ENCODE measurements at regions not wholly inside any gene's neighbourhood (a gene's known extent, or its start where the extent isn't known, plus 50 kb on each side); places are given as distances from the start of the nearest gene placed in this dataset.

DNA sequence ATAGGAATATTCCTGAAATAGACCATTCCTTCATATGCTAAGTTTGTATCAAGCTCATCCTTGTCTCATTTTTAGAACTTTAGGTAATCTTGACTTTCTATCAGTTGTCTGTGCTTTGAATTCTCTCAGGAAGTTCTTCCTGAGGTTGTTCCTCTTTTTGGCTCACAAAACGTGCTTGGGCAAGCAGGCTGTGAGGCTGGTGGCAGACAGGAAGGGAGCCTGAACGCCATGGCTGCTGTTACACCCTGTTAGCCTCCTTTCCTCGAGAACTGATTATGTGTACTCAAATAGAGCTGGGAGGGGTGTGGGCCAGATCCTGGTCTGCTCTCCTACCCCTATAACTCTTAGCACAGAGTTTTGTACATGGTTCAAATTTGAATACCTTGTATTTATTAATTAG is 136.4 kb upstream of the CELF4 start:
- ATAC-seq: no peak
- no peak for DNase-seq (ENCODE audit: low spot score)

DNA sequence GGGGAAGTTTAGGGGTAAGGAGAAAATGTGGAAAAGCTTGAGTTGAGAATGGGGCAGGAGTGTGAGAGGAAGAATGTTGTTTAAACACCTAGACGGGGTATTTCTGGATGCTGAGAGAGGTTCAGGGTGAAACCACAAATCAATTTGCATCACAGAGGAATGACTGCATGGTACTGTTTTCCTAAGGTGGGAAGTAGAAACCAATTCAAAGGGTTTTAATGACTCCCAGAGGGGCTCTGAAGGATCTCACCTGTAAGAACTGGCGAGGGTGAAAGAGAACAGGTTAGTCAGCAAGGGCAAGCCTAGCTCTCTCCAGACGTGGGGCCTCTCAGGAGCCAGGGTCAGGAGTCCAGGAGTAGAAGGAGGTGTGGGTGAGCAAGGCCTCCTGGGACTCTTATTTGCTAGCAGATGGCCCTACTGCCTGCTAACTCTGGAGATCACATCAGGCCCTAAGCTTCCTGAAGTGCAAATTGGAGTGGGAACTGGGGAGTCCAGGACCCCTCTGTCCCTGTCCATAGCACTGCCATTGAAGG is 133.0 kb upstream of the CELF4 start:
- intact Hi-C loops (cut with DNase I): no loop called here
- DNase-seq (ENCODE audit: low spot score): no peak
- ATAC-seq: no peak

More for the DNA sequence above, 136.4 kb upstream of the CELF4 start:
- intact Hi-C loops (cut with DNase I): no loop called here

DNA sequence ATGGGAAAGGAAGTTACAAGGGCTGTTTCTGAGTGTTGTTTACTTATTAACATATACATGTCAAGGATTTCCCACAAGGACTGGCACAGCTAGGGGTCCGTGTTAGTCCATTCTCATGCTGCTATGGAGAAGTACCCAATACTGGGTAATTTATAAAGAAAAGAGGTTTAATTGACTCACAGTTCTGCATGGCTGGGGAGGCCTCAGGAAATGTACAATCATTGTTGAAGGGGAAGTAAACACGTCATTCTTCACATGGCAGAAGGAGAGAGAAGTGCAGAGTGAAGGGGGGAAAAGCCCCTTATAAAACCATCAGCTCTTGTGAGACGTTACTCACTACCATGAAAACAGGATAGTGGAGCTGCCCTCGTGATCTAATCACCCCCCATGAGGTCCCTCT is 128.9 kb upstream of the CELF4 start:
- no peak for ATAC-seq
- intact Hi-C loops (cut with DNase I): no loop called here

DNA sequence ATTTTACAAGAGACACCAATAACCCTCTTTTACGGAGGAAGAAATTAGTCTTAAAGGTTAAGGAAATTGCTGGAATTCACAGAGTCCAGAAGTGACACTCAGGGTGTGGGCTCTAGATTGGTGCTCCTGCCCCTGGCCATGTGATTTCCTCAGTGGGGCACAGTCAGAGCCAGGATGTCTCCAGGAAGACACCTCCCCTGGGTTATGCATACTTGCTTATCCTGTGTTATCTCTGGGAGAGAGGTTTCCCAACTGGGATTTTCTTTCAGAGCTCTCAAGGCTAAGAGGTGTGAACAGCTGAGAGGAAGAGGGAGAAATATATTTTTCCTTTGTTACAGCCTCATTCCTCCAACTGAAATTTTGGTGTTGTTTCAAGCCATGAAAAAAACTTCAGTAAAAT is 125.6 kb upstream of the CELF4 start:
- intact Hi-C loops (cut with DNase I): no loop called here
- no peak for DNase-seq (ENCODE audit: low spot score)
- no peak for ATAC-seq

More for the DNA sequence above, 128.9 kb upstream of the CELF4 start:
- DNase-seq (ENCODE audit: low spot score): no peak

- DNase-seq (ENCODE audit: low spot score) (no peak), ATAC-seq (no peak)
- intact Hi-C loops (cut with DNase I): no loop called here
Measured at GRCh38 chr18:37689841-37690240, 124.2 kb upstream of the CELF4 start.

DNA sequence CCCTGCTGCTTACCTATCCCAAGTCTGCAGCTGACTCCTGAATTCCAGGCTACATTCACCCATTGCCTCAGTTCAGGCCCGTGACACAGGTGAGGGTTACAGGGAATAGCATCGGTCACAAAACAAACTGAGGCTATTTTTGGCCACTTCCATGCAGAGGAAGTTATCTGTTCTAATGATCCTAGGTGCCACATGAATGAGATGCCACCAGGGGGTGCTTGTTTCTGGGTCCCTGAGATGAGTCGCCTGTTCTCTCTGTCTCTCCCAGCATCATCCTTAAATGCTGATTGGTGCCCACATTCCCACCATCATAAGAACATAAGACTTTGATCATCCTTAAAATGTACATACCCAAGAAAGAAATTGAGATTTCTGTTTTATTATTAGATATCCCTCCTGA is 119.0 kb upstream of the CELF4 start:
- no peak for ATAC-seq
- intact Hi-C loops (cut with DNase I): no loop called here
- DNase-seq (ENCODE audit: low spot score): no peak

- intact Hi-C loops (cut with DNase I): no loop called here
- DNase-seq (ENCODE audit: low spot score) (no peak), ATAC-seq (no peak)
Measured at GRCh38 chr18:37684183-37684582, 118.6 kb upstream of the CELF4 start.

DNA sequence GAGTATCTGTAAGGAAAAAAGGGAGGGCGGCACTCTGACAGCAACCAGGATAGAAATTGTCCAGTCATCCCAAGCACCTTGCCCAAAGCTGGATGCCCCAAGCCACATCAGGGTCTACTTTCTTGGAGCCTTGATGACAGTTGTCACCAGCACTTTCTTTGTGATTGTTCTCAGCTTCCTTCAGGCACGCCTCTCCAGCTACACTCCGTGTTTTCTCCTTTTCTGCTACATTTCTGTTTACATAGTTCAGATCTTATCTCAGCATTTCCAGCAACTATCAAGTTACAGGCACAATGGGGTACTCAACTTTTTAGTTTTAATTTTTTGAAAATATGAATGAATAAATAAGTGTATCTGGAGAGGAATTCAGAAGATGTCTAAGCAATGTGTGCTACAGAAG is 115.3 kb upstream of the CELF4 start:
- no peak for ATAC-seq
- intact Hi-C loops (cut with DNase I): no loop called here
- DNase-seq (ENCODE audit: low spot score): no peak

GRCh38 chr18:37676276-37676675 is 110.7 kb upstream of the CELF4 start:
- intact Hi-C loops (cut with DNase I): no loop called here
- no peak for DNase-seq (ENCODE audit: low spot score)
- ATAC-seq: no peak

DNA sequence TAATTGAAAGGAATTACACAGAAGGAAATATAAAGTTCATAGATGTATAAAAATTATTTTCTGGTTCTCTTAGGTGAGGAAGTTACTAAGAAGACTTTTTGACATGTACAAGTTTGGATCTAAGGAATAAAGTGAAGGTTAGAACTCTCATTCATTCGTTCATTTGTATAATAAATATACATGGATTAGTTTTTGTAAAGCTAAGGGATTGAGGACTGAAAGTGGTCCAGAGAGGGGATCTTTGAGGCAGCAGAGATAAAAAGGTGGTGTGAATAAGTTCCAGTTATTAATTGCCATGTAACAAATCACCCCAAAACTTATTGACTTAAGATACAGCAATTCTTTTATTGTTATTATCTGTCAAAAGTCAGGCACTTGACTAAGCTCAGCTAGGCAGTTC is 110.1 kb upstream of the CELF4 start:
- no peak for ATAC-seq
- no peak for DNase-seq (ENCODE audit: low spot score)
- intact Hi-C loops (cut with DNase I): no loop called here

GRCh38 chr18:37674570-37674969 is 109.0 kb upstream of the CELF4 start:
- ATAC-seq: no peak
- DNase-seq (ENCODE audit: low spot score): no peak
- intact Hi-C loops (cut with DNase I): no loop called here

GRCh38 chr18:37673671-37674070 is 108.1 kb upstream of the CELF4 start:
- no peak for ATAC-seq
- intact Hi-C loops (cut with DNase I): no loop called here
- DNase-seq (ENCODE audit: low spot score): no peak

DNA sequence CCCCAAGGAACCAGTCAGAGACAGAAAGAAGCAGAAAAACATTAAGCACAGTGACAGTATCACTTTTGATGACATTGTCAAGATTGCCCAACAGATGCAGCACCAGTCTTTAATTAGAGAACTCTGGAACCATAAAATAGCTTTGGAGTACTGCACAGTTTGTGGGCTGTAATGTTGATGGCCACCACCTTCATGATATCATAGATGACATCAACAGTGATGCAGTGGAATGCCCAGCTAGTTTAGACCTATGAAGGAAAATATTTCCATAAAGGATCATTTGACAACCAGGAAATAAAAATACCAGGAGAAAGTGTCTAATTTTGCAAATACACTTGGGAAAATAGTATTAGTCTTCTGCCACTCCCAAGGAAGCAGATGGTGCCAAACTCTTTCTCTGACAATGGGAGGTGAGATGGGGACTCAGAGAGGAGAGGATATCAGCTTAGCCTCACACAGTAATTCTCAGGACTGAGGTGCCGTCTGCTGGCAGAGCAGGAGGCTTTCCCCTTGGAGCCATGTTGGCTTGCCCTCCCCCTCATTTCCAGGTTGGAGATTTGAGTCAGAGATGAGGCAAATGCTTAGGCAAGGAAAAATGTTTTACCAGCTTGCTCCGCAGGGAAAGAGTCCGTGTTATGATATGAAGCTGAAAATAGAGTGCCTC is 107.5 kb upstream of the CELF4 start:
- no peak for ATAC-seq
- intact Hi-C loops (cut with DNase I): no loop called here
- no peak for DNase-seq (ENCODE audit: low spot score)

- intact Hi-C loops (cut with DNase I): no loop called here
- ATAC-seq (no peak), DNase-seq (ENCODE audit: low spot score) (no peak)
Measured at GRCh38 chr18:37672001-37672400, 106.4 kb upstream of the CELF4 start.

DNA sequence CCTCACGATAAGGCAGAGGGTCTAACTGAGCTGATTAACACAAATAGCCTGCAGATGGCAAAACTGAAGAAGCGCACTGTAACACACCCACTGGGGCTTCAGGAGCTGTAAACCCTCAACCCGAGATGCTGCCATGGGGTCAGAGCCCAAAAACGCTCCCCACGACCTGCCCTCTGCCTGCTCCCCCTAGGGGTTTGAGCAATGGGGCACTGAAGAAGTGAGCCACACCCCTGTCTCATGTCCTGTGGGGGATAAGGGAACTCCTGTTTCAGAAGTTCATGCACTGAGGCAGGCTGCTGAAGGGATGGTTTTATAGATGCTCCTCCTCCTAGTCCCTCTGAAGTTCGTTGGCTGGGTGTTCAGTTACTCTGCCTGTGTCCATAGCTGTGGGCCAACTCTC is 105.9 kb upstream of the CELF4 start:
- intact Hi-C loops (cut with DNase I): no loop called here
- DNase-seq (ENCODE audit: low spot score) (no peak), ATAC-seq (no peak)

DNA sequence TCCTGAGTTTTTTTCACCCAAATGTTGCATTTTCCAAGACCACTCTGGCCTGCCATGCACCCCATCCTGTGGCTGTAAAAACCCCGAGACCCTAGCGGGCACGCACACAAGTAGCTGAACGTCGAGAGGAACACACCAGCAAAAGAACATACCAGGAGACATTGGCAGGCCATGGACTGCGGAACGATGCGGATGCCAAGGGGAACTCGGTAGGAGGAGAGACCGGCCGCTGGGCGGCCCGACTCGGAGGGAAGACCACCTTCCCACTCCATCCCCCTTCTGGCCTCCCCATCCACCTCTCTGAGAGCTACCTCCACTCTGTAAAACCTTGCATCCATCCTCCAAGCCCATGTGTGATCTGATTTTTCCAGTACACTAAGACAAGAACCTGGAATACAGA is 105.5 kb upstream of the CELF4 start:
- no peak for ATAC-seq

DNA sequence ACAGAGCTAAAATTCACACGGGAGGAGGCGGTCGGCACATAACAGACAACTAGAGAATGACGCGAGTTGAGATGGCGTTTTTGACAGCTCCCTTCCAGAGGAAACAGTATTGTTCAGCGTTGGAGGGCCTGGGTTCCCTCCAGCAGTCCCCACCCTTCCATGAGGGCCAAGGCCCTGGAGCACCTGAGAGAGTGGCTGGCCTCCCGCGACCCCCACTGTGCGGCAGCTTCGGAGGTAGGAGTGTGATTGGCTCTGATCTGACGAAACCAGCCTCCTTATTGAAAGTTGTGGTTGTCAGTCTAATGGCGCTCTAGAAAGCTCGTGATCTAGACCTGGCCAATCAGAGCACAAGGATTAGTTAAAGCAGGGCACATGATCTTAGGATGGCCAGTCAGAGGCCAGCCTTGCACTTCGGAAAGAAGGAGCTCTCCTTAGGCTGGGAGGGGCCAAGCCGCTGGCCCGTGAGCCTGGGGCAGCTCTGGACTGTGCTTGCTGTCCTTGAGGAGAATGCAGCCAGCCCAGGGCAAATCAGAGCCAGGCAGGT is 104.5 kb upstream of the CELF4 start:
- intact Hi-C loops (cut with DNase I): no loop called here
- no peak for ATAC-seq
- no peak for DNase-seq (ENCODE audit: low spot score)

More for the DNA sequence above, 105.5 kb upstream of the CELF4 start:
- DNase-seq (ENCODE audit: low spot score): no peak
- intact Hi-C loops (cut with DNase I): no loop called here

GRCh38 chr18:37668971-37669747 is 103.6 kb upstream of the CELF4 start:
- ATAC-seq (no peak), DNase-seq (ENCODE audit: low spot score) (no peak)
- intact Hi-C loops (cut with DNase I): no loop called here

DNA sequence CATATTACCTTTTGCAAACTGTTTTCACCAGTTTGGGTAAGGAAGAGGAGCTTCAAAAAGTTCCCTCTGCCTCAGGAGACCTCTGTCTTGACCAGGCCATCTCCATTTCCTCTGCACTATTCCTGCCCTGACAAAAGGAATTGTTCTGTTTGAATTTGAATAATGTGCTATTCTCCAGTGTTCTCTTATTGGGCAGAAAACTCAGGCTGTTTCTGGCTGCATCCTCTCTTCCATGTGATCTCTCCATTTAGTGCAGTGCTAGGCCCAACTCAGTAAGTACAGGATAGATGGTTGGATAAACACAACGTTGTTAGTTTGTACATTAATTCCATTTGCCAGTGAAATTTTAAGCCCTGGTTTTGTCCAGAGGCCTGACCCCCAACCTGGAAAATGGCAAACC is 102.2 kb upstream of the CELF4 start:
- DNase-seq (ENCODE audit: low spot score) (no peak), ATAC-seq (no peak)
- intact Hi-C loops (cut with DNase I): no loop called here

GRCh38 chr18:37666991-37667390 is 101.4 kb upstream of the CELF4 start:
- ATAC-seq: no peak
- intact Hi-C loops (cut with DNase I): no loop called here
- no peak for DNase-seq (ENCODE audit: low spot score)
